ENCODE measurements at regions not wholly inside any gene's neighbourhood (a gene's known extent, or its start where the extent isn't known, plus 50 kb on each side); places are given as distances from the start of the nearest gene placed in this dataset.

- Mint-ChIP-seq H3K4me3 (no peak overlapping the region), H3K27me3 (peaks cover 4% of the 10 kb centered on the region), H3K27ac (no peak overlapping the region), H3K4me1 (ENCODE audit: unreplicated experiment) (no peaks in the 10 kb centered on the region), H3K9me3 (peaks cover 3% of the 10 kb centered on the region), H3K36me3 (no peaks in the 10 kb centered on the region)
- no peak for DNase-seq (ENCODE audit: extremely low spot score, unreplicated experiment)
- TF ChIP-seq, protein P1, sequence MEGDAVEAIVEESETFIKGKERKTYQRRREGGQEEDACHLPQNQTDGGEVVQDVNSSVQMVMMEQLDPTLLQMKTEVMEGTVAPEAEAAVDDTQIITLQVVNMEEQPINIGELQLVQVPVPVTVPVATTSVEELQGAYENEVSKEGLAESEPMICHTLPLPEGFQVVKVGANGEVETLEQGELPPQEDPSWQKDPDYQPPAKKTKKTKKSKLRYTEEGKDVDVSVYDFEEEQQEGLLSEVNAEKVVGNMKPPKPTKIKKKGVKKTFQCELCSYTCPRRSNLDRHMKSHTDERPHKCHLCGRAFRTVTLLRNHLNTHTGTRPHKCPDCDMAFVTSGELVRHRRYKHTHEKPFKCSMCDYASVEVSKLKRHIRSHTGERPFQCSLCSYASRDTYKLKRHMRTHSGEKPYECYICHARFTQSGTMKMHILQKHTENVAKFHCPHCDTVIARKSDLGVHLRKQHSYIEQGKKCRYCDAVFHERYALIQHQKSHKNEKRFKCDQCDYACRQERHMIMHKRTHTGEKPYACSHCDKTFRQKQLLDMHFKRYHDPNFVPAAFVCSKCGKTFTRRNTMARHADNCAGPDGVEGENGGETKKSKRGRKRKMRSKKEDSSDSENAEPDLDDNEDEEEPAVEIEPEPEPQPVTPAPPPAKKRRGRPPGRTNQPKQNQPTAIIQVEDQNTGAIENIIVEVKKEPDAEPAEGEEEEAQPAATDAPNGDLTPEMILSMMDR (conservative IDR thresholded peaks at IDR 0.05): no peak
Measured at GRCh38 chr5:6948562-6948961, 235.3 kb downstream of the TENT4A start.

DNA sequence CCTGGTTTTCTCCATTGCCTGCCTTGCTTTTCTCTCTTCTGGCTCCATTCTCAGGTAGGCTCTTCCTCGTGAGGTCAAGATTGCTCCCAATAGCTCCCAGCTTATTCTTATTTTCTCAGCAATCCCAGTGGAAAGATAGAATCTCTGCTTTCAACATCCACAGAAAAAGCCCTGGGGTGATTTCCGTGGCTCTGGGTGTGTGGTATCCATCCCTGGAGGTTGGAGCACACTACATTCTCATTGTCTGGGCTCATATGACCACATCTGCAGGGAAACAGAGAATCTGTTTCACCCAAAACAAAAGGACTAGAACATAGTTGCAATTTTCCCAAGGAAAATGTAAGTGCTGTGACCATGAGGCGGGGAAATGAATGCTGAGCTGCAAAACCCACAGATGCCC lies 236.0 kb downstream of the TENT4A start:
- TF ChIP-seq, protein P1 (conservative IDR thresholded peaks at IDR 0.05): no peak
- no peak overlapping the region for H3K4me3 Mint-ChIP-seq
- DNase-seq (ENCODE audit: extremely low spot score, unreplicated experiment): no peak
- no peaks in the 10 kb centered on the region for H3K36me3 Mint-ChIP-seq
- peaks cover 6% of the 10 kb centered on the region for H3K27me3 Mint-ChIP-seq
- H3K4me1 Mint-ChIP-seq (ENCODE audit: unreplicated experiment): no peaks in the 10 kb centered on the region
- H3K27ac Mint-ChIP-seq: no peak overlapping the region
- peaks cover 5% of the 10 kb centered on the region for H3K9me3 Mint-ChIP-seq

DNA sequence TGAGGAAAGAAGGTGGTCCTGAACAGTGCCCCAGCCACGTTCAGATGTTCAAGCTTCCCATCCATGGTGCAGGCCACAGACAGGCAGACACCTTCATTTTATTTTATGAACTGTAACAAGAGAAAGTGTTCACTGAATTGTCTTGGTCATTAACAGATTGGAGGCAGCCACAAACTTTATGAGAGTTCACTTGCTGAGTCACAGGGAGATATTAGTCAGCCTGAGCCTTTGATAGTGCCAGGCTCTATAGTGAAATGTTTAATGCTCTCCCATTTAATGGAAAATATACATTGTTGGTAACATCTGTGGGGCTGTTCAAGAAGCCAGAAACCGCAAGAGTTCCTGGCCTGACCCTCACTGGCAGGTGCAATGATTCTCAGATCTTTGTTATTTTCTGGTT lies 237.0 kb downstream of the TENT4A start:
- no peak overlapping the region for H3K27ac Mint-ChIP-seq
- DNase-seq (ENCODE audit: extremely low spot score, unreplicated experiment): no peak
- TF ChIP-seq, protein P1 (conservative IDR thresholded peaks at IDR 0.05): no peak
- peaks cover 6% of the 10 kb centered on the region for H3K27me3 Mint-ChIP-seq
- peaks cover 5% of the 10 kb centered on the region for H3K9me3 Mint-ChIP-seq
- H3K4me3 Mint-ChIP-seq: no peak overlapping the region
- H3K36me3 Mint-ChIP-seq: no peaks in the 10 kb centered on the region
- H3K4me1 Mint-ChIP-seq (ENCODE audit: unreplicated experiment): no peaks in the 10 kb centered on the region

- Mint-ChIP-seq H3K27me3 (peaks cover 6% of the 10 kb centered on the region), H3K9me3 (peaks cover 5% of the 10 kb centered on the region), H3K4me1 (ENCODE audit: unreplicated experiment) (no peaks in the 10 kb centered on the region), H3K27ac (no peak overlapping the region), H3K36me3 (no peaks in the 10 kb centered on the region), H3K4me3 (no peak overlapping the region)
- TF ChIP-seq, protein P1 (conservative IDR thresholded peaks at IDR 0.05): no peak
- DNase-seq (ENCODE audit: extremely low spot score, unreplicated experiment): no peak
Measured at GRCh38 chr5:6950860-6951259, 237.6 kb downstream of the TENT4A start.

DNA sequence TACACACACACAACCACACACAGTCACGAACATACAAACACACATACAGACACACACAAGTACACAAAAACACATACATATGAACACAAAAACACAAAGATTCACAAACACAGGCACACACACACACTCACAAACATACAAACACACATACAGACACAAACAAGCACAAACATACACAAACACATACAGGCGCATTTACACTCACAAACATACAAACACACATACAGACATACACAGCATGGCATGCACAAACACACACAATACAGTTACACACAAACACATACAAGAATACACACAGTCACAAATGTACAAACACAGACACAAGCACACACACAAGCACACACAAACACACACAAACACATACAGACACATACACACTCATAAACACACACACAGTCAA lies 247.9 kb downstream of the TENT4A start:
- Mint-ChIP-seq H3K36me3 (no peaks in the 10 kb centered on the region), H3K27ac (no peak overlapping the region), H3K9me3 (no peaks in the 10 kb centered on the region), H3K4me1 (ENCODE audit: unreplicated experiment) (no peaks in the 10 kb centered on the region), H3K4me3 (no peak overlapping the region), H3K27me3 (no peaks in the 10 kb centered on the region)
- TF ChIP-seq, protein P1 (conservative IDR thresholded peaks at IDR 0.05): no peak
- DNase-seq (ENCODE audit: extremely low spot score, unreplicated experiment): no peak

Data from type B pancreatic cell (in vitro differentiated cells).